DMS114 treated with DMSO at 0.1 percent for 48 hours (cell line): ENCODE measurements at regions not wholly inside any gene's neighbourhood (a gene's known extent, or its start where the extent isn't known, plus 50 kb on each side); places are given as distances from the start of the nearest gene placed in this dataset.

ENCODE experiments used
- DNase-seq: peaks from one replicate; lab custom pipeline; 2025; ENCODE audit not compliant: unreplicated experiment; lab: John Stamatoyannopoulos, UW

- DNase-seq, result no peak
These were observed 296.6 kb downstream of the IRX2 start for GRCh38 chr5:2454876-2455275.

- no peak for DNase-seq
These were observed 297.7 kb downstream of the IRX2 start for GRCh38 chr5:2453781-2454180.

GRCh38 chr5:2451100-2451499 lies 300.4 kb downstream of the IRX2 start:
- DNase-seq, result no peak

GRCh38 chr5:2442496-2443354 lies 308.8 kb downstream of the IRX2 start:
- no peak for DNase-seq

GRCh38 chr5:2441495-2442180 lies 309.8 kb downstream of the IRX2 start:
- no peak for DNase-seq

GRCh38 chr5:2439608-2440007 lies 311.9 kb downstream of the IRX2 start:
- DNase-seq, result no peak

- DNase-seq, result no peak
These were observed 318.4 kb downstream of the IRX2 start for GRCh38 chr5:2433086-2433485.

GRCh38 chr5:2432076-2432920 lies 319.2 kb downstream of the IRX2 start:
- DNase-seq, result no peak

GRCh38 chr5:2430606-2431005 lies 320.9 kb downstream of the IRX2 start:
- DNase-seq, result peak; percentile 73

GRCh38 chr5:2427983-2428382 lies 323.5 kb downstream of the IRX2 start:
- no peak for DNase-seq

- no peak for DNase-seq
These were observed 327.8 kb downstream of the IRX2 start for GRCh38 chr5:2423634-2424033.

- no peak for DNase-seq
These were observed 334.2 kb downstream of the IRX2 start for GRCh38 chr5:2417301-2417700.

- DNase-seq, result no peak
These were observed 335.8 kb downstream of the IRX2 start for GRCh38 chr5:2415678-2416077.

- DNase-seq, result no peak
These were observed 341.0 kb downstream of the IRX2 start for GRCh38 chr5:2410451-2410850.

GRCh38 chr5:2403296-2403695 lies 348.2 kb downstream of the IRX2 start:
- DNase-seq, result no peak

- DNase-seq, result no peak
These were observed 351.7 kb downstream of the IRX2 start for GRCh38 chr5:2399804-2400203.

- DNase-seq, result no peak
These were observed 352.4 kb downstream of the IRX2 start for GRCh38 chr5:2399096-2399495.

- DNase-seq, result no peak
These were observed 357.9 kb downstream of the IRX2 start for GRCh38 chr5:2393556-2393955.

GRCh38 chr5:2391566-2391965 lies 359.9 kb downstream of the IRX2 start:
- no peak for DNase-seq

GRCh38 chr5:2391021-2391420 lies 360.5 kb downstream of the IRX2 start:
- no peak for DNase-seq

- no peak for DNase-seq
These were observed 362.9 kb downstream of the IRX2 start for GRCh38 chr5:2388571-2388970.
